Central memory CD8-positive, alpha-beta T cell (primary cell): ENCODE measurements at regions not wholly inside any gene's neighbourhood (a gene's known extent, or its start where the extent isn't known, plus 50 kb on each side); places are given as distances from the start of the nearest gene placed in this dataset.

ENCODE experiments used
- ATAC-seq: fragments of 150-1000 bp; cut with Tn5 transposase; replicated peaks from 2 replicates; pipeline ENCODE4 v1.10.0; 2022; ENCODE audit warnings: mild to moderate bottlenecking, moderate FRiP score, moderate number of reproducible peaks; ENCODE audit not compliant: poor library complexity, severe bottlenecking; ENCODE audit errors: extremely low read depth
- DNase-seq, 2 donors: peaks; one replicate each; pipeline ENCODE4 v3.0.0; 2021; ENCODE audit warnings: low spot score in 2 of 2
- H3K27ac Mint-ChIP-seq: one replicate; pipeline ENCODE4 v1.8.0; 2022; ENCODE audit warnings: low read depth, mild to moderate bottlenecking, moderate library complexity, mixed read lengths
- H3K27me3 Mint-ChIP-seq: one replicate; pipeline ENCODE4 v1.8.0; 2022; ENCODE audit warnings: mixed read lengths
- H3K36me3 Mint-ChIP-seq: one replicate; pipeline ENCODE4 v1.8.0; 2022; ENCODE audit warnings: mild to moderate bottlenecking, moderate library complexity, mixed read lengths; ENCODE audit not compliant: insufficient read depth
- H3K4me1 Mint-ChIP-seq: one replicate; pipeline ENCODE4 v1.8.0; 2022; ENCODE audit warnings: mixed read lengths
- H3K4me3 Mint-ChIP-seq: one replicate; pipeline ENCODE4 v1.8.0; 2022; ENCODE audit warnings: mild to moderate bottlenecking, moderate library complexity, mixed read lengths
- H3K9me3 Mint-ChIP-seq: one replicate; pipeline ENCODE4 v1.8.0; 2022; ENCODE audit warnings: mixed read lengths

GRCh38 chr5:40045429-40045828, 620.6 kb upstream of the DAB2 start:
- Mint-ChIP-seq H3K36me3 (peaks cover 1% of the 10 kb centered on the region), H3K27ac (no peak overlapping the region), H3K4me3 (no peak overlapping the region), H3K4me1 (no peaks in the 10 kb centered on the region), H3K9me3 (no peaks in the 10 kb centered on the region), H3K27me3 (no peaks in the 10 kb centered on the region)
- DNase-seq (no peak), ATAC-seq (no peak)

- no peaks in the 10 kb centered on the region for H3K27me3 Mint-ChIP-seq
- H3K4me1 Mint-ChIP-seq: no peaks in the 10 kb centered on the region
- no peak for DNase-seq
- peaks cover 1% of the 10 kb centered on the region for H3K36me3 Mint-ChIP-seq
- no peak overlapping the region for H3K4me3 Mint-ChIP-seq
- no peak for ATAC-seq
- no peak overlapping the region for H3K27ac Mint-ChIP-seq
- H3K9me3 Mint-ChIP-seq: no peaks in the 10 kb centered on the region
These were observed 619.1 kb upstream of the DAB2 start for GRCh38 chr5:40043916-40044315.

GRCh38 chr5:40041452-40041851, 616.7 kb upstream of the DAB2 start:
- Mint-ChIP-seq H3K36me3 (no peaks in the 10 kb centered on the region), H3K27me3 (no peaks in the 10 kb centered on the region), H3K9me3 (no peaks in the 10 kb centered on the region), H3K4me1 (no peaks in the 10 kb centered on the region), H3K4me3 (no peak overlapping the region), H3K27ac (no peak overlapping the region)
- DNase-seq (no peak), ATAC-seq (no peak)

GRCh38 chr5:40037713-40038112, 612.9 kb upstream of the DAB2 start:
- no peak overlapping the region for H3K27ac Mint-ChIP-seq
- H3K4me1 Mint-ChIP-seq: no peaks in the 10 kb centered on the region
- H3K4me3 Mint-ChIP-seq: no peak overlapping the region
- H3K9me3 Mint-ChIP-seq: no peaks in the 10 kb centered on the region
- H3K36me3 Mint-ChIP-seq: no peaks in the 10 kb centered on the region
- H3K27me3 Mint-ChIP-seq: no peaks in the 10 kb centered on the region
- no peak for ATAC-seq
- no peak for DNase-seq

- DNase-seq (no peak), ATAC-seq (no peak)
- Mint-ChIP-seq H3K4me1 (no peaks in the 10 kb centered on the region), H3K4me3 (no peak overlapping the region), H3K27ac (no peak overlapping the region), H3K36me3 (no peaks in the 10 kb centered on the region), H3K27me3 (peaks cover 11% of the 10 kb centered on the region), H3K9me3 (no peaks in the 10 kb centered on the region)
These were observed 609.7 kb upstream of the DAB2 start for GRCh38 chr5:40034441-40034840.

- peak; percentile 43 for ATAC-seq
- H3K36me3 Mint-ChIP-seq: no peaks in the 10 kb centered on the region
- no peak overlapping the region for H3K4me3 Mint-ChIP-seq
- peaks cover 11% of the 10 kb centered on the region for H3K27me3 Mint-ChIP-seq
- H3K27ac Mint-ChIP-seq: no peak overlapping the region
- H3K4me1 Mint-ChIP-seq: no peaks in the 10 kb centered on the region
- DNase-seq: no peak
- no peaks in the 10 kb centered on the region for H3K9me3 Mint-ChIP-seq
These were observed 608.6 kb upstream of the DAB2 start for GRCh38 chr5:40033411-40033810.

- Mint-ChIP-seq H3K4me1 (no peaks in the 10 kb centered on the region), H3K4me3 (no peak overlapping the region), H3K9me3 (no peaks in the 10 kb centered on the region), H3K36me3 (no peaks in the 10 kb centered on the region), H3K27ac (no peak overlapping the region), H3K27me3 (peaks cover 11% of the 10 kb centered on the region)
- DNase-seq (no peak), ATAC-seq (no peak)
These were observed 608.2 kb upstream of the DAB2 start for GRCh38 chr5:40033009-40033408.

GRCh38 chr5:40030661-40031060, 605.9 kb upstream of the DAB2 start:
- ATAC-seq (no peak), DNase-seq (no peak)
- Mint-ChIP-seq H3K4me3 (no peak overlapping the region), H3K9me3 (no peaks in the 10 kb centered on the region), H3K36me3 (no peaks in the 10 kb centered on the region), H3K27me3 (peaks cover 11% of the 10 kb centered on the region), H3K4me1 (no peaks in the 10 kb centered on the region), H3K27ac (no peak overlapping the region)

- peaks cover 11% of the 10 kb centered on the region for H3K27me3 Mint-ChIP-seq
- ATAC-seq: no peak
- no peaks in the 10 kb centered on the region for H3K4me1 Mint-ChIP-seq
- H3K27ac Mint-ChIP-seq: no peak overlapping the region
- H3K9me3 Mint-ChIP-seq: no peaks in the 10 kb centered on the region
- DNase-seq: no peak
- no peaks in the 10 kb centered on the region for H3K36me3 Mint-ChIP-seq
- no peak overlapping the region for H3K4me3 Mint-ChIP-seq
These were observed 605.1 kb upstream of the DAB2 start for GRCh38 chr5:40029711-40030495.

- no peak overlapping the region for H3K27ac Mint-ChIP-seq
- DNase-seq: no peak
- no peak for ATAC-seq
These were observed 602.6 kb upstream of the DAB2 start for GRCh38 chr5:40027400-40027799.

GRCh38 chr5:40025586-40025985, 600.8 kb upstream of the DAB2 start:
- ATAC-seq (no peak), DNase-seq (no peak)
- Mint-ChIP-seq H3K36me3 (no peaks in the 10 kb centered on the region), H3K9me3 (no peaks in the 10 kb centered on the region), H3K27me3 (no peaks in the 10 kb centered on the region), H3K4me1 (no peaks in the 10 kb centered on the region), H3K4me3 (no peak overlapping the region), H3K27ac (no peak overlapping the region)

More at GRCh38 chr5:40027400-40027799, 602.6 kb upstream of the DAB2 start:
- H3K27me3 Mint-ChIP-seq: peaks cover 11% of the 10 kb centered on the region
- H3K4me1 Mint-ChIP-seq: no peaks in the 10 kb centered on the region
- no peak overlapping the region for H3K4me3 Mint-ChIP-seq
- H3K9me3 Mint-ChIP-seq: no peaks in the 10 kb centered on the region
- no peaks in the 10 kb centered on the region for H3K36me3 Mint-ChIP-seq

GRCh38 chr5:40022057-40022456, 597.3 kb upstream of the DAB2 start:
- ATAC-seq (no peak), DNase-seq (no peak)
- no peak overlapping the region for H3K27ac Mint-ChIP-seq
- no peaks in the 10 kb centered on the region for H3K27me3 Mint-ChIP-seq
- H3K4me1 Mint-ChIP-seq: no peaks in the 10 kb centered on the region
- no peaks in the 10 kb centered on the region for H3K36me3 Mint-ChIP-seq
- H3K4me3 Mint-ChIP-seq: no peak overlapping the region
- no peaks in the 10 kb centered on the region for H3K9me3 Mint-ChIP-seq

- Mint-ChIP-seq H3K4me1 (no peaks in the 10 kb centered on the region), H3K9me3 (no peaks in the 10 kb centered on the region), H3K27ac (no peak overlapping the region), H3K27me3 (no peaks in the 10 kb centered on the region), H3K36me3 (no peaks in the 10 kb centered on the region), H3K4me3 (no peak overlapping the region)
- ATAC-seq (no peak), DNase-seq (no peak)
These were observed 596.2 kb upstream of the DAB2 start for GRCh38 chr5:40021007-40021406.
